GM10266 (cell line): ENCODE measurements at regions not wholly inside any gene's neighbourhood (a gene's known extent, or its start where the extent isn't known, plus 50 kb on each side); places are given as distances from the start of the nearest gene placed in this dataset.
A peak's percentile ranks its signal among the peaks of the same experiment; 100 is the strongest.

Source experiments
- DNase-seq: peaks from one replicate; pipeline ENCODE4 v3.0.0; 2012; ENCODE audit errors: extremely low spot score
- TF ChIP-seq, protein P1 (sequence below): IDR thresholded peaks from 2 replicates; pipeline ENCODE4 v1.5.1; 2012; ENCODE audit warnings: mild to moderate bottlenecking, low read depth; ENCODE audit not compliant: control insufficient read depth, insufficient read depth; ENCODE audit errors: missing control alignments

DNA sequence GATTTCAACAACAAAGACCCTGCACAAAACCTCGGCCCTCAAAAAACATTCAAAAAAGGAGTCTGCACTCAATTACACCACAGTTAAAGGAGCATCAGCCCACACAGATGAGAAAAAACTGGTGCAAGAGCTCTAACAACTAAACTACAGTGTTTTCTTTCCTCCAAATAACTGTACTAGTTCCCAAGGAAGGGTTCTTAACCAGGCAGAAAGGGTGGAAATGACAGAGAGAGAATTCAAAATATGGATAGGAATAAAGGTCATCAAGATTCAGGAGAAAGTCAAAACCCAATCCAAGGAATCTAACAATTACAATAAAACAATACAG is 176.4 kb upstream of the TRPC4 start:
- TF ChIP-seq, protein P1, sequence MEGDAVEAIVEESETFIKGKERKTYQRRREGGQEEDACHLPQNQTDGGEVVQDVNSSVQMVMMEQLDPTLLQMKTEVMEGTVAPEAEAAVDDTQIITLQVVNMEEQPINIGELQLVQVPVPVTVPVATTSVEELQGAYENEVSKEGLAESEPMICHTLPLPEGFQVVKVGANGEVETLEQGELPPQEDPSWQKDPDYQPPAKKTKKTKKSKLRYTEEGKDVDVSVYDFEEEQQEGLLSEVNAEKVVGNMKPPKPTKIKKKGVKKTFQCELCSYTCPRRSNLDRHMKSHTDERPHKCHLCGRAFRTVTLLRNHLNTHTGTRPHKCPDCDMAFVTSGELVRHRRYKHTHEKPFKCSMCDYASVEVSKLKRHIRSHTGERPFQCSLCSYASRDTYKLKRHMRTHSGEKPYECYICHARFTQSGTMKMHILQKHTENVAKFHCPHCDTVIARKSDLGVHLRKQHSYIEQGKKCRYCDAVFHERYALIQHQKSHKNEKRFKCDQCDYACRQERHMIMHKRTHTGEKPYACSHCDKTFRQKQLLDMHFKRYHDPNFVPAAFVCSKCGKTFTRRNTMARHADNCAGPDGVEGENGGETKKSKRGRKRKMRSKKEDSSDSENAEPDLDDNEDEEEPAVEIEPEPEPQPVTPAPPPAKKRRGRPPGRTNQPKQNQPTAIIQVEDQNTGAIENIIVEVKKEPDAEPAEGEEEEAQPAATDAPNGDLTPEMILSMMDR = no peak
- no peak for DNase-seq

DNA sequence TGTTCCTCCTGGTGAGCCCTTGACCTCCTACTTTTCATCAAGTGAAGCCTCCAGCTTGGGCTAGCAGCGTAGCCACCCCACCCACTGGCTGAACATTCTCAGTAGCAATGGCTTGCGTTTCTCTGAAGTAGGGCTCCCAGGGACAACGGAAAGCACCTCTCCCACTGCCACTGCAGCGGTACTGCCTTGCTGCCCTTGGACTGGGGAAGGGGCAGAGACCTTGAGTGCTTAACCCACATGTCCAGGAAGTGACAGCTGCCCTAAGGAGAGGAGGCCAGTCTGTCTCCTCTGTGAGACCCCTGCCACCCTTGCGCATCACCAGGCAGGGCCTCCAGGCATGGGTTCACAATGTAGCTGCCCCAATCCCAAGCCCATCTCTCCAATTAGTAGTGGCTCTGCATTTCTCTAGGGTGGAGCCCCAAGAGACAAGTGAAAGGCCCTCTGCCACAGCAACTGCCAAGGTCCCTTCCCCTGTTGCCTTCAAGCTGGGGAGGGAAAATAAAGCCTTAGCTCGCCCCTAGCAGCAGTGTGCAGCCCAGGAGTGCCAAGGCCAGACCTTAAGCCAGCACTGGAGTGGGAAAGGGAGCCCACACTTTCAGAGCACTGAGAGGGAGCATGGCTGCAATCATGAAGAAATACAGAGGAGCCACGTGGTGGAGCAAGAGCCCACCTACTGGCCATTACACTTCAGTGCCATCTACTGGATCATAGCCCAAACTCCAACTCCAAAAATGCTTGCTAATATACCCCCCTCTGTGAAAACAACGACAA is 175.9 kb upstream of the TRPC4 start:
- DNase-seq = no peak
- TF ChIP-seq, protein P1 = peak; percentile 24

DNA sequence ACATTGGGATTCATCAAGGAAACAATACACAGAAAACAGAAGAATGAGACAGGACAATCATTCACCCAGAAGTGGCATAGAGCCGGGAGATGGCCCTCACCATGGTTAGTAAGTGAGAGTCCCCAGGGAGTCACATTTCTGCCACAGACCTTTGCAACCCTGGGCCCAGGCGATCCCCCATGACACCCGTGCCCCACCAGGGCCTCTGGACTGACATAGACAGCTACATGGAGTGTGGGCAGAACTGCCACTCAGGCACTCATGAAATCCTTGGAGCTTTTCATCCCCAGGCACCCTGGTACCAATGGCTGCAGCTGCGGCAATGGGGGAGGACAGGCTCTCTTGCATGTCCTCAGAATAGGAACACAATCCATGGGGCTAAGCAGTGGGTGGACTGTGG is 174.5 kb upstream of the TRPC4 start:
- TF ChIP-seq, protein P1 = no peak
- no peak for DNase-seq

DNA sequence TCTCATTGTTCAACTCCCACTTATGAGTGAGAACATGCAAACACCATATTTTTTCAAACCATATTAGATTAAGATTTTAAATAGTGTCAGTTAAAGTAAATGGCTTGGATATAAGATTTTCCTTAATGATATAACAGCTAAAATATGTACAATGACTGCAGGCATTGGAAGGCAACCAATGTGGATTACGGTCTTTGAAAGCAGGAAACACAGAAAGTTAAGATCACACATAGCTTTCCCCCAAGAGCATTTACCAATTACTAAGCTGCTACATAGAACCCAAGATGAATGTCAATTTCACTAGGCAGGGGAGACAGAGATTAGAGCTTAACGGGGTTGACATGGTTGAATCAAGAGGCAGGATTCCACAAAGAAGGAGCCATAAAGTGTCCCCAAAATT is 173.2 kb upstream of the TRPC4 start:
- TF ChIP-seq, protein P1 = no peak
- DNase-seq = no peak

DNA sequence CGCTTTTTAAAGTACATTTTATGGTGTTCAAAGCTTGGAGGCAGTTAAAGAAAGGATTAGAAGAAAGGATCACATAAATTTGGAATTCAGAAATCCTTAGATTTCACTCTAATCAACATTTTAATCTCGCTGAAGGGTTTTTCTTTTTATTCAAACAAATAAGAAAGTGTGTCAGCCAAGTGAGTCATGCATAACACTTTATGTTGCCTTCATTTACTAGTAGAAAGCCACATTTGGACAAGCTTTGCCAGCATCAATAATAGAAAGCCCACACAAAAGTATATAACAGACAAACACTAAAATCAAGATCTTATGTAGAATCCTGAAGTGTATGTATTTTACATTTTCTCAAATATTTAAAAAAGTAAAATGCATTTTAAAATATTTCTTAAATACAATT is 154.9 kb upstream of the TRPC4 start:
- TF ChIP-seq, protein P1 = no peak
- DNase-seq = no peak

DNA sequence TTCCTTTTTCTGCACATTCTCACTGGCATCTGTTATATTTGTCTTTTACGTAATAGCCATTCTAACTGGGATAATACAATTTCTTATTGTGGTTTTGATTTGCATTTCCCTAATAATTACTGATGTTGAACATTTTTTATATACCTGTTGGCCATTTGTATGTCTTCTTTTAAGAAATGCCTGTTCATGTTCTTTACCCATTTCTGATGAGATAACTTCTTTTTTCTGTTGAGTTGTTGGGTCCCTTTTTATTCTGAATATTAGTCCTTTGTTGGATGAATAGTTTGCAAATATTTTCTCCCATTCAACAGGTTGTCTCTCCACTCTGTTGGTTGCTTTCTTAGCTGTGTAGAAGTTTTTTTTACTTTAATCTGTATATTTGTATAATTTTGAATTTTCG is 147.7 kb upstream of the TRPC4 start:
- no peak for DNase-seq
- TF ChIP-seq, protein P1 = no peak

DNA sequence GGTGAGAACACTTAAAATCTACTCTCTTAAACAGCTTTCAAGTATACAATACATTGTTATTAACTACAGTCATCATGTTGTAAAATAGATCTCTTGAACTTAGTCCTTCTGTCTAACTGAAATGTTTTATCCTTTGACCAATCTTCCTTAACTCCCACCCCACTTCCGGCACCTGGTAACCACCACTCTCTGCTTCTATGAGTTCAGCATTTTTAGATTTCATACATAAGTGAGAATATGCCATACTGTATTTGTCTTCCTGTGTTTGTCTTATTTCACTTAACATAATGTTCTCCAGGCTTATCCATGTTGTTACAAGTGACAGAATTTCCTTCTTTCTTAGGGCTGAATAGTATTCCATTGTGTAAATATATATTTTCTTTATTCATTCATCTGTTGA is 144.1 kb upstream of the TRPC4 start:
- TF ChIP-seq, protein P1 = no peak

More for the DNA sequence above, 144.1 kb upstream of the TRPC4 start:
- DNase-seq = no peak
